Esophagus (tissue), 2 donors: ENCODE measurements at regions not wholly inside any gene's neighbourhood (a gene's known extent, or its start where the extent isn't known, plus 50 kb on each side); places are given as distances from the start of the nearest gene placed in this dataset.
A peak's percentile ranks its signal among the peaks of the same experiment; 100 is the strongest.

Source experiments
- H3K27ac ChIP-seq, 2 donors: one replicate each; pipeline ENCODE4 v1.5.1; 2013; ENCODE audit warnings: low read depth in 2 of 2, mild to moderate bottlenecking in 2 of 2, inconsistent platforms in 1 of 2, low read length in 1 of 2, moderate library complexity in 1 of 2
- H3K27me3 ChIP-seq, 2 donors: one replicate each; pipeline ENCODE4 v1.6.1; 2013; ENCODE audit warnings: low read length in 2 of 2, control low read depth in 1 of 2, mild to moderate bottlenecking in 1 of 2; ENCODE audit not compliant: insufficient read depth in 2 of 2, control insufficient read depth in 1 of 2
- H3K36me3 ChIP-seq, 2 donors: one replicate each; pipeline ENCODE4 v1.6.1; 2013; ENCODE audit warnings: low read length in 1 of 2; ENCODE audit not compliant: control insufficient read depth in 2 of 2, insufficient read depth in 2 of 2
- H3K4me1 ChIP-seq, 2 donors: one replicate each; pipeline ENCODE4 v1.6.1; 2013; ENCODE audit warnings: low read length in 1 of 2; ENCODE audit not compliant: control insufficient read depth in 2 of 2, insufficient read depth in 2 of 2
- H3K4me3 ChIP-seq, 2 donors: one replicate each; pipeline ENCODE4 v1.5.1; 2013; ENCODE audit warnings: low read length in 2 of 2, mild to moderate bottlenecking in 2 of 2, low read depth in 1 of 2, moderate library complexity in 1 of 2
- H3K9me3 ChIP-seq, 2 donors: one replicate each; pipeline ENCODE4 v1.6.1; 2013; ENCODE audit warnings: mild to moderate bottlenecking in 2 of 2, low read depth in 1 of 2, low read length in 1 of 2, moderate library complexity in 1 of 2; ENCODE audit not compliant: control insufficient read depth in 2 of 2, insufficient read depth in 1 of 2
- WGBS, 2 donors: extraction: QIAGEN DNeasy Blood & Tissue Kit; methylation state at CpG; one replicate each; pipeline ENCODE4 v1.1.7; 2013; 5-methylcytosine and 5-hydroxymethylcytosine counted together
- donor health status: healthy with polysubstance abuse.
- donor health status: Bipolar disorder and iron deficiency.

DNA sequence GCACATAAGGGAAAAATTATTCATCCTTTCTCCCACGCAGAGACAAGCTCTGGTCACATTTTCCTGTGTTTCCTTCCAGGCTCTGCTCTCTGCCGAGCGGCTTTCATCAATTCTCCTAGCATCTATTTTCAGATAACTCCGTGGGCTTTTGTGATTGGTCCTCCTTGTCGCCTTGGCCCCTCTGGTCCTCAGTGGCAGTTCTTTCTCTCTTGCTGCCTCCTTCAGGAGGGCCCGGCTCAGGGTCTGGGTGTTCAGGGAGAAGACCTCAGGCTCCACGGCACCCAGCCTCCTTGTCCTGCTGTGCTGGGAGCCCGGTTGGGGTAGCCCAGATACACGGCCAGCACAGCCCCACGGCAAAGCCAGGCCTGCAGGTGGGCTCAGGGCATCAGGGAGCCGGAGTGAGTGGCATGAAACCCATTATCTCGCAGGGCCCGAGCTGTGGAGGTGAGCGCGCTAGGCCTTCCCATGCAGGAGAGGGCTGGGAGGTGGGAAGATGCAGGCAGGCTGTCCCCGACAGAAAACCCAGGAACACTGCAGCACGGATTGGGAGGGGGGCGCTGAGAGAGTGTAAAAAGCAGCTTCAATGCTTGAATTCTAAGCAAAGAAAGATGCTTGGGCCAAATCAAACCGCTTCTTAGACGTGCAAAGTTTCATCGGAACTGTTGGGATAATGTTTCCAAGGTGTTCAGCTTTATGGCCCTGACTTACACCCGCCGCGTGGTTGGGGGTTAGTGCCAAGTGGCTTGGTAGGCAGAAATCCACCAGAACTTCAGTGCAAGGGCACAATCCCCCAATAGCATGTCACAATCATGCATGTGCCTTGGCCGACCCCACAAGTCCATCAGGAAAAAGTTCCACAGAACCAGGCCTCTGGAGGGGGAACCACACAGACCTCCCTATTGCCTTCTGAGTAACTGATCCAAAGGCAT lies 81.9 kb upstream of the WNT7B start:
- H3K27me3 ChIP-seq, result no peaks in the 10 kb centered on the region
- H3K9me3 ChIP-seq, result no peaks in the 10 kb centered on the region
- H3K4me1 ChIP-seq, result peaks cover 10 to 24% of the 10 kb centered on the region in 2 donors

DNA sequence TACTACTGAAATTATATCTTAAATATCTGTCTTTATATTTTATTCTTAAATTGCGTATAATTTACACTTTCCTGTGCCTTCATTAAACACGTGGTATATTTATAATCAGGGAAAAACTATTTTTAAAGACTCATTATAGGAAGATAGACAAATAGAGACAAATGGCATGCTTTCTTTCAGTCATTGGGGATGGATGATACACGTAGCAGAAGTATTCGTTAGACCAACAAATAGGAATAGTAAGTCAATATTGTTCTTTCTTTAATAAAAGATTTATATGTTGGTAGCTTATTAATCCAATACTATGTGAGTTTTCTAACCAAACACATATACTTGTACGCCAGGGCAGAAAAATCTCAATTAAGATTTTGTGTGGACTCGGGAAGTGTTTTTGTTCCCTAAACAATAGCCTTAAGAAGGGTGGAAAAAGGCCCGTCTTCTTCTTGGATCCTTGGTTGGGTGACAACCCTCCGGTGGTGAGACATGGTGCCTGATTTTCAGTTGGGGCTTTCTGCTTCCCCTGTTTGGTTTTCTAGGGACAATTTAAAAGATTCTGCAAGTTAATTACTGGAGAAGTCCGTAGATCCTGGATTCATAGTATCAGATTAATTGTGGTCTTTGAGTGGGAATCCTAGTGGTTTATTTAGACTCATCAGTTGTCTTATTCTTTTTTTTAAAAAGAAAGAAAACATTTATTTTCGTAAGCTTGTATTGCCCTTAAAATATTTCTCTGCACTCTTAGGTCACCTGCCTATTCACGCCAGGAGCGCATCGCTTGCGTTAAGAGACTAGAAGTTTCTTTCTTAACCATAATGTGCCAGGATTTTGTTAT lies 83.5 kb upstream of the WNT7B start:
- peak overlapping the region; percentile 58 to 74 for H3K27ac ChIP-seq
- no peak overlapping the region for H3K4me3 ChIP-seq
- H3K36me3 ChIP-seq, result peaks cover 0 to 3% of the 10 kb centered on the region in 2 donors
- H3K9me3 ChIP-seq, result no peaks in the 10 kb centered on the region
- H3K4me1 ChIP-seq, result peaks cover 10 to 25% of the 10 kb centered on the region in 2 donors
- WGBS, 2 donors, result 63 to 72% methylated on average over 14 of the region's 14 CpGs
- H3K27me3 ChIP-seq, result no peaks in the 10 kb centered on the region

More for the DNA sequence above, 81.9 kb upstream of the WNT7B start:
- H3K36me3 ChIP-seq, result peaks cover 0 to 3% of the 10 kb centered on the region in 2 donors
- no peak overlapping the region for H3K4me3 ChIP-seq
- peak overlapping the region; percentile 77 to 85 for H3K27ac ChIP-seq
- 46 to 68% methylated on average over 25 of the region's 25 CpGs for WGBS, 2 donors

DNA sequence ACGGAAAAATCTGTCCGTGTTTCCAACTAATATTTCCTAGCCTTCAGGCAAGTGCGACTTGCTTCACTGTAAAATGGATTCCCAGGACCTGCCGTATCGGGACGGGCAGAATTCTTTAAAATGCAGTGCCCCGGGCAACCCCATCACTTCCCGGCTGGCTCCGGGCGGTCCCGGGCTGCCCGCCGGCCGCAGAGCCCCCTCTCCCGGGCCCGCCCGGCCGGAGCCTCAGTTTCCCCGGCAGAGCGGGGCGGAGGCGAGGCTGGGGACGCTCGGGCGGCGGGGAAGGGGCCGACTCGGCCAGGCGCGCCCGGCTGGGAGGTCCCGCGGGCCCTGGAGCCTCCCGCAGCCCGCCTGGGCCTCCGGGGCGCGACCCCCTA lies 84.2 kb upstream of the WNT7B start:
- Histone ChIP-seq H3K27me3 (no peaks in the 10 kb centered on the region), H3K27ac (peak overlapping the region; percentile 50 to 74), H3K36me3 (peaks cover 0 to 3% of the 10 kb centered on the region in 2 donors), H3K4me1 (peaks cover 7 to 25% of the 10 kb centered on the region in 2 donors), H3K4me3 (no peak overlapping the region), H3K9me3 (no peaks in the 10 kb centered on the region)
- WGBS, 2 donors, result 51 to 63% methylated on average over 38 of the region's 38 CpGs

DNA sequence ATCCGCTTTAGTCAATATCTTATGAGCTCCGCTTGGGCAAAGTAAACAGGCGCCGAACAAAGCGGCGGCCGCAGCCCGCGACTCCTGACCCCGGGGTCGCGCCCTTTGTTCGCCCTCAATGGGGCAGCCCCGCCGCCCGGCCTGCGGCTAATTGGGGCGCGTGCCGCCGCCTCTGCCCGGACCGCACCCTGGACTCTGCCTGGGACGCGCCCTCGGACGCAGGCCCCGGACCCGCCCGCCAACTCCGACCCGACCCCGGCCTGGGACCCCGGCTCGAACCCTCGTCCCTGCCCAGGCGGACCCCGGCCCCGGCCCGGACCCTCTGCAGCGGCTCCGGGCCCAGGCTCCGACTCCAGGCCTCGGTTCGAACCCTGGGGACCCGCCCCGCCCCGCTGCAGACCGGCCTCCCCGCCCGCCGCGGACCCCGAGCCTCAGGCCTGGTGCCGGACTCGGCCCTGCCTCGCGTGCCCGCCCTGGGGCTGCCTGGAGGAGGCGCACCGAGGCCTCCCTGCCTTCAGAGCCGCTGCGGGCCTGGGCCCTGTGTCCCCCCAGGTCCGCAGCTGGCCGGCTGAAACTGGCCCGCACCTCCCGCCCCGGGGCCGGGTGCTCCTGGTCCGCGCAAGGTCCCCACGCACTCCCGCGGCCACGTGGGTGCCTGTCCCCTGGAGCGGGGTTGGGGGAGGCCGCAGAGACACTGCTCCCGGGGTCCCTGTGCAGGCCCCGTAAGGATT lies 84.7 kb upstream of the WNT7B start:
- no peak overlapping the region for H3K4me3 ChIP-seq

DNA sequence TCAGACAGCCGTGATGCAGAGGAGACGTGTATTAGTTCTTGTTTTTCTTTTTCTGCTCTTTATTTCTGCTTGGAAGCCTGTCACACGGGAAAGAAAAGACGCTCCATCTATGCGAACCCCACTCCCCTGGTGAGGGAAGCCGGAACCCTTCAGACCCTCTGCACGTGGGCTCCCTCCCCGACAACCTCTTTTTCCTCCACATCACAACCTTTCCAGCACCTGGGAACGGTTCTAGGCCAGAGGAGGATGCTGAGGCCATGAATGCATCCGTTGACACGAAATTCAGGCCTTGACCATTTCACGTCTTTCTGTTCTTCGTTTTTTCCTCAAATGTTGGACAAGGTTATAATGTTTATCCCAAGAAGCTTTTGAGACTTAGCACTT lies 85.3 kb upstream of the WNT7B start:
- H3K27ac ChIP-seq, result peak overlapping the region; percentile 60 to 74
- no peaks in the 10 kb centered on the region for H3K27me3 ChIP-seq
- H3K4me1 ChIP-seq, result peaks cover 6 to 25% of the 10 kb centered on the region in 2 donors
- WGBS, 2 donors, result 62 to 77% methylated on average over 13 of the region's 13 CpGs
- peaks cover 0 to 3% of the 10 kb centered on the region in 2 donors for H3K36me3 ChIP-seq
- H3K4me3 ChIP-seq, result no peak overlapping the region
- H3K9me3 ChIP-seq, result no peaks in the 10 kb centered on the region

More for the DNA sequence above, 84.7 kb upstream of the WNT7B start:
- H3K27me3 ChIP-seq, result no peaks in the 10 kb centered on the region
- H3K36me3 ChIP-seq, result peaks cover 0 to 3% of the 10 kb centered on the region in 2 donors
- WGBS, 2 donors, result 63 to 70% methylated on average over 60 to 79 of the region's 79 CpGs
- H3K9me3 ChIP-seq, result no peaks in the 10 kb centered on the region
- H3K27ac ChIP-seq, result peak overlapping the region; percentile 60 to 74
- H3K4me1 ChIP-seq, result peaks cover 6 to 25% of the 10 kb centered on the region in 2 donors

DNA sequence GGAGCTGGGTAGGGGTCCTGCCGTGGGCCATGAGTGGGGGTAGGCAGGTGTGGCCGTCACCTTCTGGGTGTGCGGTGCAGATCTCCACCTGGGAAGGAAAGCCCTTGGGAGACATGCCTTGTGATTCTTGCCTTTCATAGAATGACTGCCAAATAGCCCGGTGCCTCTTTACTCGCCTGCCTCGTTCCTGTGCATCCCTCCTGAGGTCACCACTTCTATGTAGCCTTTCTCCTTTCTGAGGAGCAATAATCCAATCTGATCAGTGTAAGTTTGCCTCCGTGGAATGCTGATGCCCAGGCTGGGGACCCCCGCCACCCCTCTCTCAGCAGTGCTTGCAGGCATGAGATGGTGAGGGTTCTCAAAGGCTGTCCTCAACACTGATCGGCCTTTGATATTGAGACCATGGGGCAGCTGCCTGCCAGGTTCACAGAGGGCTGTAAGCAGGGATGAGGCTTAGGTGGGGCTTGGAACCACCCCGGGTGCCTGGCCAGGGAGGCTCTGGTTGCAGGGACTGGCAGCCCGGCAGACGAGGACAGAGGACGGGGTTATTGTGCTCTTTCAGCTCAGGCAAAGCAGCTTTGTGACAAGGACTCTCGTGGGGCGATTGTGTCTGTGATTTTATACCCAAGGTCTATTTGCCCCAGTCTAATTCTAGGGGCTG lies 86.1 kb upstream of the WNT7B start:
- Histone ChIP-seq H3K9me3 (no peaks in the 10 kb centered on the region), H3K27me3 (no peaks in the 10 kb centered on the region), H3K27ac (peak overlapping the region; percentile 94 to 97), H3K4me3 (no peak overlapping the region), H3K4me1 (peaks cover 6 to 23% of the 10 kb centered on the region in 2 donors), H3K36me3 (peaks cover 0 to 3% of the 10 kb centered on the region in 2 donors)
- 49 to 62% methylated on average over 15 of the region's 15 CpGs for WGBS, 2 donors

DNA sequence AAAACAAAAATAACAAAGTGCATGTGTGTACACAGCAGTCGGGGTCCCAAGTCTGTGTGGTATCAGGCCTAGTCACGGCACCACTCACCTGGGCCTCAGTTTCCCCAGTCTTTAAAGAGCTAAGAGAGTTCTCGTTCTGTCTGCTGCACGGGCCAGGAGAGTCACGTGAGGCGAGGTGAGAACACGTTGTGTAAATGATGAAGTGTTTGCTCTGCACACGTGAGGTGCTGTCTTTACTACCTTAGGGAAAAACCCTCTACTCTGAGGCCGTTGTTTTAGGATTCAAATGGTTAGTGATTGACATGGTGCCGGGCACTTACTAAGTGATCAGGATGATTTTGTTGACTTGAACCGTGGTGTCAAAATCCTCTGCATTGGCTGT lies 86.5 kb upstream of the PPARA start:
- WGBS, 2 donors, result 51 to 53% methylated on average over 11 of the region's 11 CpGs
- peak overlapping the region; percentile 94 to 97 for H3K27ac ChIP-seq

DNA sequence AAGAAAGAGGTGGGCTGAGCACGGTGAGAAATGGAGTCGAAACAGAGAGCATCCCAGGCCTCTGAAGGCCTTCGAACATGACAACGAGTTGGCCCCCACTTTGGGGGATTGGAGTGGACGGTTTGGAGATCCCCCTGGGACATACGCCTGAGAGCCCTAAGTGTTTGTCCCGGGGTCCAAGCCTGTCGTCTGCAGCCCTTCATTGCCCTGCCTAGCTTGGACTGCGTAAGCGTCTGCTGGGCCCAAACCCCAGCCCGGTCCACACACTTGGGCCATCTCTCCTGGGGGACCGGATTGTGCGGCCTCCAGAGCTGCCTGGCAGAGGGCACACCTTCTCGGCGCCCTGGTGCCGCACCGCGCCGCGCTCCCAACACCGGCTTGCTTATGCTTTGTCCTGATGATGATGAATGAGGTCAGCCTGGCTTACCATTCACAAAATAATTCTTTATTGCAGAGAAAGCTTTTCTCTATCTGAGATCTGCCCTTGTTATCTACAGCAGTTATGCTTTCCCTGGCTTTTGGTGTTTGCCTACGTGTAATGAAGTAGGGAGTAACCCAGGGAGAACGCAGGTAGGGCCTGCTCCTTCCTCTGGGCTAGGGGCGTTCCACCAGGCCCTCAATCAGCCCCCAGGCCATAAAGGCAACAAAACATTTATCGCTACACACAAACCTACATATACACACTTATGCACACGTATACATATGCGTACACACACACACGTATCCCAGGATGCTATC lies 85.9 kb upstream of the PPARA start:
- Histone ChIP-seq H3K4me3 (peak overlapping the region in 1 of 2 donors; percentile 26), H3K27me3 (no peaks in the 10 kb centered on the region), H3K9me3 (no peaks in the 10 kb centered on the region), H3K27ac (peak overlapping the region; percentile 94 to 97), H3K4me1 (peaks cover 6 to 16% of the 10 kb centered on the region in 2 donors), H3K36me3 (peaks cover 0 to 3% of the 10 kb centered on the region in 2 donors)
- 45 to 51% methylated on average over 28 of the region's 28 CpGs for WGBS, 2 donors

More for the DNA sequence above, 86.5 kb upstream of the PPARA start:
- no peaks in the 10 kb centered on the region for H3K27me3 ChIP-seq
- peaks cover 6 to 20% of the 10 kb centered on the region in 2 donors for H3K4me1 ChIP-seq
- H3K36me3 ChIP-seq, result peaks cover 0 to 3% of the 10 kb centered on the region in 2 donors
- H3K4me3 ChIP-seq, result no peak overlapping the region
- no peaks in the 10 kb centered on the region for H3K9me3 ChIP-seq
